K562 (cell line): ENCODE measurements at regions not wholly inside any gene's neighbourhood (a gene's known extent, or its start where the extent isn't known, plus 50 kb on each side); places are given as distances from the start of the nearest gene placed in this dataset.

Experiments
- ATAC-seq: fragments of 200-7000 bp; cut with Tn5 transposase; 3 replicates; pipeline ENCODE4 v1.9.1; 2020; ENCODE audit warnings: moderate library complexity
- BruUV-seq: library from RNA; stranded (reverse); fragments of 400-500 nt; replicated peaks from 2 replicates; lab custom pipeline; 2021; lab: Mats Ljungman, UMichigan
- CTCF ChIA-PET: fragments of 300-600 bp; formaldehyde crosslinking; extraction: SDS; loops from one replicate; lab custom pipeline; 2021; ENCODE audit warnings: low intra/inter-chr PET ratio; lab: Yijun Ruan, JAX
- POLR2A ChIA-PET: fragments of 300-600, 350-650 bp; sonication (Branson Sonifier 250); formaldehyde crosslinking; extraction: SDS; loops from one replicate; lab custom pipeline; 2021; ENCODE audit warnings: antibody characterized with exemption, inconsistent platforms; lab: Yijun Ruan, JAX
- DNase-seq, 4 experiments: peaks; one replicate each; pipeline versions ENCODE4 v3.0.0 to v3.0.0-alpha.2; 2011 to 2018; ENCODE audit warnings: low spot score in 3 of 4, mixed read lengths in 3 of 4; ENCODE audit errors: extremely low read depth in 1 of 4
- FAIRE-seq: peaks from 2 replicates; lab custom pipeline; 2011; peaks lifted over from hg19 to GRCh38; lab: Jason Lieb, UNC
- H2AFZ ChIP-seq: 2 replicates; pipeline ENCODE4 v1.6.0; 2011; ENCODE audit warnings: low read depth, low read length, control low read depth, inconsistent platforms
- H3K27ac ChIP-seq: fragments of 200-600 bp; 3 replicates; pipeline ENCODE4 v1.8.0; 2011; ENCODE audit warnings: low read depth, mild to moderate bottlenecking, control low read depth, inconsistent platforms, low read length, moderate library complexity, mixed read lengths; ENCODE audit errors: extremely low read depth
- H3K27me3 ChIP-seq, 2 experiments: fragments of 300-600 bp in 1 of 2; 2 replicates in 1 of 2; 3 replicates in 1 of 2; pipeline versions ENCODE4 v1.6.0 to v1.8.0; 2011; ENCODE audit warnings: inconsistent platforms in 2 of 2, low read length in 2 of 2, mild to moderate bottlenecking in 1 of 2, mixed read lengths in 1 of 2, moderate library complexity in 1 of 2; ENCODE audit not compliant: control insufficient read depth in 2 of 2, insufficient read depth in 2 of 2
- H3K36me3 ChIP-seq: fragments of 300-600 bp; 3 replicates; pipeline ENCODE4 v1.8.0; 2011; ENCODE audit warnings: mild to moderate bottlenecking, low read length, inconsistent platforms; ENCODE audit not compliant: control insufficient read depth, insufficient read depth
- H3K4me1 ChIP-seq, 2 experiments: fragments of 200-600 bp in 1 of 2; replicated peaks in 1 of 2; 2 replicates in 1 of 2; 3 replicates in 1 of 2; pipeline versions ENCODE4 v1.5.1 to v1.8.0; 2011; ENCODE audit warnings: inconsistent platforms in 2 of 2, low read length in 2 of 2, mild to moderate bottlenecking in 1 of 2, mixed read lengths in 1 of 2, moderate library complexity in 1 of 2; ENCODE audit not compliant: control insufficient read depth in 2 of 2, insufficient read depth in 2 of 2
- H3K4me2 ChIP-seq: 2 replicates; pipeline ENCODE4 v1.6.1; 2011; ENCODE audit warnings: low read length, control low read depth, inconsistent platforms, mixed read lengths; ENCODE audit not compliant: insufficient read depth
- H3K4me3 ChIP-seq: fragments of 200-600 bp; sonication (generic), shearing (Covaris generic); 2 replicates; pipeline ENCODE4 v1.5.1; 2016; ENCODE audit warnings: control low read depth, inconsistent platforms
- H3K79me2 ChIP-seq: fragments of 200-600 bp; 3 replicates; pipeline ENCODE4 v1.8.0; 2011; ENCODE audit warnings: low read length, inconsistent platforms; ENCODE audit not compliant: control insufficient read depth, insufficient read depth
- H3K9ac ChIP-seq, 2 experiments: 2 replicates each; pipeline versions ENCODE4 v1.6.0 to v1.6.1; 2011; ENCODE audit warnings: low read depth in 2 of 2, low read length in 2 of 2, control low read depth in 1 of 2, inconsistent platforms in 1 of 2, mild to moderate bottlenecking in 1 of 2, mixed read lengths in 1 of 2; ENCODE audit not compliant: insufficient read depth in 1 of 2
- H3K9me1 ChIP-seq: one replicate; pipeline ENCODE4 v1.6.0; 2011; ENCODE audit warnings: inconsistent platforms, mild to moderate bottlenecking, low read length, moderate library complexity; ENCODE audit not compliant: control insufficient read depth, insufficient read depth
- H3K9me3 ChIP-seq: replicated peaks from 2 replicates; pipeline ENCODE4 v1.5.1; 2011; ENCODE audit warnings: low read depth, low read length, inconsistent platforms; ENCODE audit not compliant: control insufficient read depth, insufficient read depth
- H4K20me1 ChIP-seq: replicated peaks from 2 replicates; pipeline ENCODE4 v1.6.1; 2011; ENCODE audit warnings: low read length, inconsistent platforms, mixed read lengths; ENCODE audit not compliant: control insufficient read depth, insufficient read depth
- COPS2 ChIP-seq: fragments of 450-650 bp; conservative IDR thresholded peaks from 2 replicates; pipeline ENCODE4 v1.6.1; 2016; ENCODE audit warnings: mild to moderate bottlenecking, moderate library complexity
- CSDE1 ChIP-seq, 2 experiments: fragments of 450-650 bp; IDR thresholded peaks; 2 replicates each; pipeline ENCODE4 v1.6.1; 2016; ENCODE audit warnings: mild to moderate bottlenecking in 1 of 2
- ETV5 ChIP-seq: sonication (generic); formaldehyde crosslinking; IDR thresholded peaks from 2 replicates; pipeline ENCODE4 v1.4.0; 2020; ENCODE audit warnings: low read depth, mild to moderate bottlenecking, missing genetic modification reagents
- FOXP1 ChIP-seq: sonication (generic); formaldehyde crosslinking; IDR thresholded peaks from 2 replicates; pipeline ENCODE4 v1.8.0; 2022; ENCODE audit warnings: mild to moderate bottlenecking, missing genetic modification reagents
- MTA3 ChIP-seq: fragments of 450-650 bp; formaldehyde crosslinking; IDR thresholded peaks from 2 replicates; pipeline ENCODE4 v1.6.1; 2017; ENCODE audit warnings: mild to moderate bottlenecking, borderline replicate concordance
- NFE2 ChIP-seq: IDR thresholded peaks from 2 replicates; pipeline ENCODE4 v1.6.1; 2014; ENCODE audit warnings: antibody characterized with exemption, low read depth
- NFYB ChIP-seq: IDR thresholded peaks from 2 replicates; pipeline ENCODE4 v1.6.1; 2011; ENCODE audit warnings: mild to moderate bottlenecking, moderate library complexity; ENCODE audit not compliant: insufficient read length; ENCODE audit errors: extremely low read depth
- RBM34 ChIP-seq: fragments of 200-400 bp; formaldehyde crosslinking; IDR thresholded peaks from 2 replicates; pipeline ENCODE4 v1.6.1; 2018; ENCODE audit warnings: low read length, borderline replicate concordance; ENCODE audit not compliant: insufficient read depth
- SUPT5H ChIP-seq: fragments of 450-650 bp; IDR thresholded peaks from 2 replicates; pipeline ENCODE4 v1.6.1; 2016
- TCF7 ChIP-seq: sonication (generic); IDR thresholded peaks from 2 replicates; pipeline ENCODE4 v1.6.1; 2016; ENCODE audit warnings: antibody characterized with exemption, borderline replicate concordance
- WGBS: fragments of 100-300 bp; shearing (Covaris generic); methylation state at CpG from one replicate; pipeline ENCODE4 v1.1.6; 2016; ENCODE audit warnings: low coverage, mixed read lengths; ENCODE audit not compliant: insufficient coverage; ENCODE audit errors: missing lambda C conversion rate; 5-methylcytosine and 5-hydroxymethylcytosine counted together
- in situ Hi-C: fragments of 300-500 bp; cut with MboI; formaldehyde crosslinking; loops from 4 replicates; pipeline ENCODE4 v1.15.0; 2018; ENCODE audit warnings: inconsistent platforms, mixed read lengths
- intact Hi-C: fragments of 100-400 bp; cut with micrococcal nuclease; formaldehyde crosslinking; loops from 2 replicates; pipeline ENCODE4 v1.14.2; 2022
- TF ChIP-seq, protein P1 (sequence below), 2 experiments: IDR thresholded peaks; 2 replicates each; pipeline ENCODE4 v1.6.1; 2011; ENCODE audit warnings: borderline replicate concordance in 1 of 2, control low read depth in 1 of 2, low read depth in 1 of 2, low read length in 1 of 2, mild to moderate bottlenecking in 1 of 2, mixed read lengths in 1 of 2, moderate library complexity in 1 of 2; ENCODE audit not compliant: insufficient read depth in 1 of 2, insufficient read length in 1 of 2, poor library complexity in 1 of 2, severe bottlenecking in 1 of 2; ENCODE audit errors: extremely low read depth in 1 of 2
- TF ChIP-seq, protein P2 (sequence below): fragments of 450-650 bp; IDR thresholded peaks from 2 replicates; pipeline ENCODE4 v1.6.1; 2016; ENCODE audit warnings: mild to moderate bottlenecking

DNA sequence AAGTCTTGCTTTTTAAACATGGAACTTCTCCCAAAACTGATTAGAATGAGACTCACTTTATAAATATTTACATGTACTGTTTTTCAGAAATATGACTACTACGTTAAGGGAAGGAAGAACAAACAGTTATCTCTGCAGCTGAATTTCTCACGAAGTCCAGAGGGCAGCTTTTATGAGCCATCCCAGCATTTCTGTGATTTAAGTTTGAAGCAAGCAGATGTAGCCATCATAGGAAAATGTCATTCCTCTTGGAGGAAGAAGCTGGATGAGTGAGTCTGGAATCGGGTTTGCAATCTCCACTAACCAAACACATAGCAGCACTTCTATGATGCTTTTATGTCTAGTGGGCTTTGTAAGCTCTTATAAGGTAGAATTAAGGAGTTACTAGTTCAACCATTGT is 53.7 kb downstream of the SCN11A start (continued):
- TF ChIP-seq, protein P1, sequence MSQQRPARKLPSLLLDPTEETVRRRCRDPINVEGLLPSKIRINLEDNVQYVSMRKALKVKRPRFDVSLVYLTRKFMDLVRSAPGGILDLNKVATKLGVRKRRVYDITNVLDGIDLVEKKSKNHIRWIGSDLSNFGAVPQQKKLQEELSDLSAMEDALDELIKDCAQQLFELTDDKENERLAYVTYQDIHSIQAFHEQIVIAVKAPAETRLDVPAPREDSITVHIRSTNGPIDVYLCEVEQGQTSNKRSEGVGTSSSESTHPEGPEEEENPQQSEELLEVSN (IDR thresholded peaks at IDR 0.05; ENCODE audit: borderline replicate concordance in 1 of 2, extremely low read depth in 1 of 2, insufficient read depth in 1 of 2, insufficient read length in 1 of 2, low read depth in 1 of 2, low read length in 1 of 2, poor library complexity in 1 of 2, severe bottlenecking in 1 of 2) = no peak
- TF ChIP-seq TCF7 = no peak
- no peak for TF ChIP-seq NFYB
- TF ChIP-seq COPS2 = no peak

DNA sequence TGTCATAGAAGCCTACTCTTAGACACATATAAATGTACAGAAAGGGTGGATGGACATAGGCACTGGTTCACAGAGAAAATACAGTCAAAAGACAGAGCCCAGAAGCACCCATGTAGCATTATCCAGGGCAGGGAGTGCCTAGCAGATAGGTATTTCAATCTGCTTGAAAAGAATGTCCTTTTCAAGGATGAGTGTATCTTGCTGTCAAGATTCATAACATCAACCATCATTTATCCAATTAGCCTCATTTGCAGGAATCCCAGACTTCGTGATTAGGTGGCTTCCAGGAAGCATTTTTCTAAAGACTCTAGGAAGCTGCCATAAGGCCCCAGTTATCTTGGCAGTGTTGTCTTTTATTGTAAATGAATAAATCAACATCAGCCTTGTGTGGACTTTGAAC is 55.6 kb downstream of the SCN11A start:
- no peaks in the 10 kb centered on the region for H4K20me1 ChIP-seq
- ChIA-PET POLR2A (no interaction called here), CTCF (no interaction called here)
- no peak overlapping the region for H2AFZ ChIP-seq
- no peak for DNase-seq
- intact Hi-C loops = no loop called here
- H3K27me3 ChIP-seq = peaks cover 10 to 21% of the 10 kb centered on the region in 2 experiments; a peak in 4 of 5 replicates
- 0% methylated on average over 1 of the region's 1 CpG for WGBS
- no peaks in the 10 kb centered on the region for H3K9me3 ChIP-seq
- no peak for ATAC-seq
- no peaks in the 10 kb centered on the region for H3K79me2 ChIP-seq
- in situ Hi-C loops = no loop called here
- FAIRE-seq = no peak
- H3K4me1 ChIP-seq = no peaks in the 10 kb centered on the region; a peak in 1 of 5 replicates
- H3K36me3 ChIP-seq = no peaks in the 10 kb centered on the region
- no TSS peak for BruUV-seq
- H3K4me2 ChIP-seq = no peak overlapping the region
- H3K27ac ChIP-seq = no peak overlapping the region
- no peaks in the 10 kb centered on the region for H3K9me1 ChIP-seq
- no peak overlapping the region for H3K9ac ChIP-seq
- H3K4me3 ChIP-seq = no peak overlapping the region
- TF ChIP-seq, protein P2, sequence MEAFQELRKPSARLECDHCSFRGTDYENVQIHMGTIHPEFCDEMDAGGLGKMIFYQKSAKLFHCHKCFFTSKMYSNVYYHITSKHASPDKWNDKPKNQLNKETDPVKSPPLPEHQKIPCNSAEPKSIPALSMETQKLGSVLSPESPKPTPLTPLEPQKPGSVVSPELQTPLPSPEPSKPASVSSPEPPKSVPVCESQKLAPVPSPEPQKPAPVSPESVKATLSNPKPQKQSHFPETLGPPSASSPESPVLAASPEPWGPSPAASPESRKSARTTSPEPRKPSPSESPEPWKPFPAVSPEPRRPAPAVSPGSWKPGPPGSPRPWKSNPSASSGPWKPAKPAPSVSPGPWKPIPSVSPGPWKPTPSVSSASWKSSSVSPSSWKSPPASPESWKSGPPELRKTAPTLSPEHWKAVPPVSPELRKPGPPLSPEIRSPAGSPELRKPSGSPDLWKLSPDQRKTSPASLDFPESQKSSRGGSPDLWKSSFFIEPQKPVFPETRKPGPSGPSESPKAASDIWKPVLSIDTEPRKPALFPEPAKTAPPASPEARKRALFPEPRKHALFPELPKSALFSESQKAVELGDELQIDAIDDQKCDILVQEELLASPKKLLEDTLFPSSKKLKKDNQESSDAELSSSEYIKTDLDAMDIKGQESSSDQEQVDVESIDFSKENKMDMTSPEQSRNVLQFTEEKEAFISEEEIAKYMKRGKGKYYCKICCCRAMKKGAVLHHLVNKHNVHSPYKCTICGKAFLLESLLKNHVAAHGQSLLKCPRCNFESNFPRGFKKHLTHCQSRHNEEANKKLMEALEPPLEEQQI = no peak
- no peak for TF ChIP-seq FOXP1 (CRISPR knock-in tag)
- no peak for TF ChIP-seq CSDE1 (IDR thresholded peaks at IDR 0.05)
- TF ChIP-seq RBM34 = no peak
- TF ChIP-seq SUPT5H = no peak
- no peak for TF ChIP-seq NFE2
- no peak for TF ChIP-seq MTA3
- no peak for TF ChIP-seq ETV5
